ENCODE measurements at regions not wholly inside any gene's neighbourhood (a gene's known extent, or its start where the extent isn't known, plus 50 kb on each side); places are given as distances from the start of the nearest gene placed in this dataset.
"Not testable (repeated sequence)": the region's sequence is repeated elsewhere in the genome, so short reads cannot be mapped to it uniquely, and the experiment has no call there.

GRCh38 chrX:55142206-55142918, 53.5 kb downstream of the PAGE2 start:
- no peak for DNase-seq (ENCODE audit: low spot score)

- no peak for DNase-seq (ENCODE audit: low spot score)
These were observed 54.1 kb downstream of the PAGE2 start for GRCh38 chrX:55142919-55143310.

- DNase-seq (ENCODE audit: low spot score), result no peak
These were observed 54.8 kb downstream of the PAGE2 start for GRCh38 chrX:55143621-55144020.

- DNase-seq (ENCODE audit: low spot score), result no peak
These were observed 55.9 kb downstream of the PAGE2 start for GRCh38 chrX:55144697-55145096.

- no peak for DNase-seq (ENCODE audit: low spot score)
These were observed 60.4 kb downstream of the PAGE2 start for GRCh38 chrX:55149242-55149641.

- DNase-seq (ENCODE audit: low spot score), result no peak
These were observed 62.4 kb downstream of the PAGE2 start for GRCh38 chrX:55151199-55151598.

GRCh38 chrX:55159551-55159950, 60.6 kb upstream of the PAGE5 start:
- no peak for DNase-seq (ENCODE audit: low spot score)

GRCh38 chrX:55160685-55161552, 59.2 kb upstream of the PAGE5 start:
- DNase-seq (ENCODE audit: low spot score), result peak; percentile 92

- no peak for DNase-seq (ENCODE audit: low spot score)
These were observed 58.6 kb upstream of the PAGE5 start for GRCh38 chrX:55161581-55161980.

- no peak for DNase-seq (ENCODE audit: low spot score)
These were observed 57.0 kb upstream of the PAGE5 start for GRCh38 chrX:55163171-55163570.

GRCh38 chrX:55165026-55165425, 55.1 kb upstream of the PAGE5 start:
- DNase-seq (ENCODE audit: low spot score), result not testable (repeated sequence)

GRCh38 chrX:55167124-55167803, 52.9 kb upstream of the PAGE5 start:
- no peak for DNase-seq (ENCODE audit: low spot score)

- DNase-seq (ENCODE audit: low spot score), result no peak
These were observed 52.2 kb upstream of the PAGE5 start for GRCh38 chrX:55167901-55168300.

- no peak for DNase-seq (ENCODE audit: low spot score)
These were observed 50.4 kb upstream of the PAGE5 start for GRCh38 chrX:55169782-55170181.
